ENCODE measurements at regions not wholly inside any gene's neighbourhood (a gene's known extent, or its start where the extent isn't known, plus 50 kb on each side); places are given as distances from the start of the nearest gene placed in this dataset.

DNA sequence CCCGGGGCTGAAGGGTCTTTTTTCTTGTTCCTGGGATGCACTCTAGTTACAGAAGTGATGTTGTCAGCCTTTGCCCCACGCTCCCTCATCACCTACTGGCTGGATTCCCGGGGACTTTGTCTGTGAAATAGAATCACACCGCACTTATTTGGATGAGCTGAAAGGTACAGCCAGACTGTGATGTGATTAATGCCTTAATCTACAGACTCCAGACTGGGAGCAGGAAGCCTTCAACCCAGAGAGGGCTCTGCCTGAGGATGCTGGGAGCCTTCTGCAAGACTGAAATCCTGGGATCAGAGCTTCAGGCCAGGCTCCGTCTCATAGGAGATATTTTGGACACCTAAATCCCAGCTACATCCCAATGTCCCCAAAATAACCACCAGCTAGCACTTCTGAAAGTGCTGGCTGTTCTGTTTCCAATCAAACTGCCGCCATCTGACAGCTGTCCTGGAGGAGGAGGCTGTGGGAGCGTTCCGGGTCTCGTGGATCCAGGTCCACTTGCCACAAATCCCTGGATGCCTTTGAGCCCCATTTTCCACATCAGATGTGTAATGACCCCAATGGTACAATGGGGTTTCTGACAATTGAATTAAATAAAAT is 688.5 kb downstream of the TBC1D22A start:
- ATAC-seq (ENCODE audit: low read depth) (no peak), DNase-seq (no peak)
- Mint-ChIP-seq H3K9me3 (ENCODE audit: insufficient read depth) (peaks cover 11% of the 10 kb centered on the region), H3K4me3 (no peak overlapping the region), H3K4me1 (no peaks in the 10 kb centered on the region), H3K27ac (no peak overlapping the region), H3K27me3 (peaks cover 15% of the 10 kb centered on the region)
- ChIA-PET POLR2A (no interaction called here), CTCF (no interaction called here)
- Histone ChIP-seq H3K4me2 (replicated peaks; ENCODE audit: low read depth, low read length, poor library complexity, severe bottlenecking) (no peak overlapping the region), H2AFZ (ENCODE audit: insufficient read depth, low read depth, low read length, poor library complexity, severe bottlenecking) (no peak overlapping the region), H3K4me3 (ENCODE audit: control extremely low read depth in 1 of 5, extremely low read depth in 1 of 5, insufficient read depth in 1 of 5, low read depth in 2 of 5, low read length in 4 of 5) (no peak overlapping the region), H4K20me1 (ENCODE audit: control insufficient read depth, insufficient read depth, low read length, poor library complexity, severe bottlenecking) (no peaks in the 10 kb centered on the region), H3K36me3 (replicated peaks in 1 of 2; ENCODE audit: control extremely low read depth in 1 of 2, control insufficient read depth in 1 of 2, extremely low read depth in 1 of 2, insufficient read depth in 2 of 2, low read length in 1 of 2) (no peaks in the 10 kb centered on the region), H3K27ac (ENCODE audit: low read length in 2 of 2) (no peak overlapping the region), H3K27me3 (replicated peaks in 1 of 4; ENCODE audit: control extremely low read depth in 1 of 4, control insufficient read depth in 3 of 4, insufficient read depth in 4 of 4, low read length in 3 of 4) (no peaks in the 10 kb centered on the region), H3K4me1 (ENCODE audit: control insufficient read depth in 2 of 2, insufficient read depth in 2 of 2, low read length in 2 of 2) (no peaks in the 10 kb centered on the region), H3K79me2 (ENCODE audit: control insufficient read depth, insufficient read depth, low read length) (no peaks in the 10 kb centered on the region), H3K9ac (ENCODE audit: low read length) (no peak overlapping the region), H3K9me3 (ENCODE audit: control extremely low read depth in 1 of 3, control insufficient read depth in 2 of 3, insufficient read depth in 1 of 3, low read length in 2 of 3) (peaks cover 0 to 35% (median 3%) of the 10 kb centered on the region in 3 donors)
- TF ChIP-seq EZH2 (IDR thresholded peaks at IDR 0.05; ENCODE audit: borderline replicate concordance, insufficient read depth, low read depth, low read length, poor library complexity, severe bottlenecking) = no peak
- TF ChIP-seq, protein P1, sequence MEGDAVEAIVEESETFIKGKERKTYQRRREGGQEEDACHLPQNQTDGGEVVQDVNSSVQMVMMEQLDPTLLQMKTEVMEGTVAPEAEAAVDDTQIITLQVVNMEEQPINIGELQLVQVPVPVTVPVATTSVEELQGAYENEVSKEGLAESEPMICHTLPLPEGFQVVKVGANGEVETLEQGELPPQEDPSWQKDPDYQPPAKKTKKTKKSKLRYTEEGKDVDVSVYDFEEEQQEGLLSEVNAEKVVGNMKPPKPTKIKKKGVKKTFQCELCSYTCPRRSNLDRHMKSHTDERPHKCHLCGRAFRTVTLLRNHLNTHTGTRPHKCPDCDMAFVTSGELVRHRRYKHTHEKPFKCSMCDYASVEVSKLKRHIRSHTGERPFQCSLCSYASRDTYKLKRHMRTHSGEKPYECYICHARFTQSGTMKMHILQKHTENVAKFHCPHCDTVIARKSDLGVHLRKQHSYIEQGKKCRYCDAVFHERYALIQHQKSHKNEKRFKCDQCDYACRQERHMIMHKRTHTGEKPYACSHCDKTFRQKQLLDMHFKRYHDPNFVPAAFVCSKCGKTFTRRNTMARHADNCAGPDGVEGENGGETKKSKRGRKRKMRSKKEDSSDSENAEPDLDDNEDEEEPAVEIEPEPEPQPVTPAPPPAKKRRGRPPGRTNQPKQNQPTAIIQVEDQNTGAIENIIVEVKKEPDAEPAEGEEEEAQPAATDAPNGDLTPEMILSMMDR (IDR thresholded peaks at IDR 0.05) = no peak
- intact Hi-C loops (cut with micrococcal nuclease) = no loop called here
- WGBS (ENCODE audit: insufficient coverage) = 100% methylated on average over 2 of the region's 9 CpGs

DNA sequence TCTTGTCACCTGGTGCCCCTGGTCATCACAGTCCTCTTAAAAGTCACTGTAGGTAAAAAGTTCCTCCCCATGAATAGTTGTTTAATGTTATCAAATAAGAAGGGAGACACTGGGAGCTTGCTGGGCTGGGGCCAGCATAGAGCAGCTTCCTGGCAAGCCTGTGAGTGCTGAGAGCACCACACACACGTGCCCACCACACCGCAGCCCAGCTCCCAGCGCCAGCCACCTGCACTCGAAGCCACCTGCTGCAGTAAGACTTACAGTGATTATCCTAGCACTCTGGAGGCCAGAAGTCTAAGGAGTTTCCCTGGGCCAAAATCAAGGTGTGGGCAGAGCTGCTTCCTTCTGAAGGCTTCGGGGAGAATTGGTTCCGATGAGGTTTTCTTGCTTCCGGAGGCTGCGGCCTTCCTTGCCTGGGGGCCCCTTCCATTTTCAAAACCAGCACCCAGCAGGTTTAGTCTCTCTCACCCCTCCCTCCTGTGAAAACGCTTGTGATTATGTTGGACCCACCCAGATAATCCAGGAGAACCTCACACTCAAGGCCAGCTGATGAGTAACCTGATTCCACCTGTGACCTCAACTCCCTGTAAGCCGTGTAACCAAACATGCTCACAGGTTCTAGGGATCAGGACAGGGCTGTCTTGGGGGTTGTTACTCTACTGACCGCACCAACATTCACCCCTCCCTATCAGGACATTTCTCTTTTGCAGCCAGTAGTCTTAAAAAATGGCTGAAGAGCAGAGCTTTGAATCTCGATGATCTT is 687.2 kb downstream of the TBC1D22A start:
- ATAC-seq (ENCODE audit: low read depth) (no peak), DNase-seq (no peak)
- H3K4me1 ChIP-seq (ENCODE audit: control insufficient read depth in 2 of 2, insufficient read depth in 2 of 2, low read length in 2 of 2) = no peaks in the 10 kb centered on the region
- Mint-ChIP-seq H3K9me3 (ENCODE audit: insufficient read depth) (peaks cover 11% of the 10 kb centered on the region), H3K27me3 (peaks cover 15% of the 10 kb centered on the region), H3K4me3 (no peak overlapping the region), H3K27ac (no peak overlapping the region), H3K4me1 (no peaks in the 10 kb centered on the region)
- no peak overlapping the region for H3K9ac ChIP-seq (ENCODE audit: low read length)
- no peaks in the 10 kb centered on the region for H3K79me2 ChIP-seq (ENCODE audit: control insufficient read depth, insufficient read depth, low read length)
- ChIA-PET POLR2A (no interaction called here), CTCF (no interaction called here)
- H2AFZ ChIP-seq (ENCODE audit: insufficient read depth, low read depth, low read length, poor library complexity, severe bottlenecking) = no peak overlapping the region
- H3K9me3 ChIP-seq (ENCODE audit: control extremely low read depth in 1 of 3, control insufficient read depth in 2 of 3, insufficient read depth in 1 of 3, low read length in 2 of 3) = peaks cover 0 to 43% (median 3%) of the 10 kb centered on the region in 3 donors
- intact Hi-C loops (cut with micrococcal nuclease) = no loop called here
- 84% methylated on average over 12 of the region's 12 CpGs for WGBS (ENCODE audit: insufficient coverage)
- no peaks in the 10 kb centered on the region for H3K36me3 ChIP-seq (replicated peaks in 1 of 2; ENCODE audit: control extremely low read depth in 1 of 2, control insufficient read depth in 1 of 2, extremely low read depth in 1 of 2, insufficient read depth in 2 of 2, low read length in 1 of 2)
- H3K27me3 ChIP-seq (replicated peaks in 1 of 4; ENCODE audit: control extremely low read depth in 1 of 4, control insufficient read depth in 3 of 4, insufficient read depth in 4 of 4, low read length in 3 of 4) = no peaks in the 10 kb centered on the region
- H3K4me3 ChIP-seq (ENCODE audit: control extremely low read depth in 1 of 5, extremely low read depth in 1 of 5, insufficient read depth in 1 of 5, low read depth in 2 of 5, low read length in 4 of 5) = no peak overlapping the region
- H4K20me1 ChIP-seq (ENCODE audit: control insufficient read depth, insufficient read depth, low read length, poor library complexity, severe bottlenecking) = no peaks in the 10 kb centered on the region
- no peak overlapping the region for H3K4me2 ChIP-seq (replicated peaks; ENCODE audit: low read depth, low read length, poor library complexity, severe bottlenecking)
- H3K27ac ChIP-seq (ENCODE audit: low read length in 2 of 2) = no peak overlapping the region
- TF ChIP-seq, protein P1 (IDR thresholded peaks at IDR 0.05) = no peak
- no peak for TF ChIP-seq EZH2 (IDR thresholded peaks at IDR 0.05; ENCODE audit: borderline replicate concordance, insufficient read depth, low read depth, low read length, poor library complexity, severe bottlenecking)
